ENCODE measurements at regions not wholly inside any gene's neighbourhood (a gene's known extent, or its start where the extent isn't known, plus 50 kb on each side); places are given as distances from the start of the nearest gene placed in this dataset.

GRCh38 chr2:17122887-17123501, 395.2 kb downstream of the RAD51AP2 start:
- no peaks in the 10 kb centered on the region for H3K9me2 ChIP-seq (replicated peaks; ENCODE audit: insufficient read depth)

GRCh38 chr2:17115466-17115865, 402.8 kb downstream of the RAD51AP2 start:
- no peaks in the 10 kb centered on the region for H3K9me3 ChIP-seq (ENCODE audit: low read depth)
- DNase-seq (ENCODE audit: low spot score), result no peak
- no peak for TF ChIP-seq EZH2 (IDR thresholded peaks at IDR 0.05; ENCODE audit: borderline replicate concordance)
- no peak for TF ChIP-seq CTCF (IDR thresholded peaks at IDR 0.05; ENCODE audit: poor library complexity)
- no peak for TF ChIP-seq EZH2phosphoT487 (IDR thresholded peaks at IDR 0.05; ENCODE audit: low read depth, severe bottlenecking, unreplicated experiment)
- H3K27me3 ChIP-seq, result no peaks in the 10 kb centered on the region
- WGBS (ENCODE audit: low lambda C conversion rate, missing lambda C conversion rate), result 79% methylated on average over 1 of the region's 1 CpG
- no peaks in the 10 kb centered on the region for H3K9me2 ChIP-seq (replicated peaks; ENCODE audit: insufficient read depth)
- no peak overlapping the region for H3K27ac ChIP-seq
- H3K4me3 ChIP-seq, result no peak overlapping the region
- no peaks in the 10 kb centered on the region for H3K4me1 ChIP-seq (ENCODE audit: insufficient read depth)
- no peaks in the 10 kb centered on the region for H4K20me1 ChIP-seq (ENCODE audit: insufficient read depth, poor library complexity, severe bottlenecking)
- H3K79me2 ChIP-seq, result no peaks in the 10 kb centered on the region
- no peak overlapping the region for H2AFZ ChIP-seq
- H3K36me3 ChIP-seq (replicated peaks; ENCODE audit: insufficient read depth, low read depth), result no peaks in the 10 kb centered on the region
- no peak overlapping the region for H3K4me2 ChIP-seq

More at GRCh38 chr2:17122887-17123501, 395.2 kb downstream of the RAD51AP2 start:
- no peaks in the 10 kb centered on the region for H3K36me3 ChIP-seq (replicated peaks; ENCODE audit: insufficient read depth, low read depth)
- no peaks in the 10 kb centered on the region for H3K79me2 ChIP-seq
- no peak overlapping the region for H2AFZ ChIP-seq
- WGBS (ENCODE audit: low lambda C conversion rate, missing lambda C conversion rate), result 76% methylated on average over 7 of the region's 7 CpGs
- H4K20me1 ChIP-seq (ENCODE audit: insufficient read depth, poor library complexity, severe bottlenecking), result no peaks in the 10 kb centered on the region
- no peaks in the 10 kb centered on the region for H3K9me3 ChIP-seq (ENCODE audit: low read depth)
- no peaks in the 10 kb centered on the region for H3K27me3 ChIP-seq
- no peak overlapping the region for H3K4me2 ChIP-seq
- no peaks in the 10 kb centered on the region for H3K4me1 ChIP-seq (ENCODE audit: insufficient read depth)
- H3K4me3 ChIP-seq, result no peak overlapping the region
- H3K27ac ChIP-seq, result no peak overlapping the region
- TF ChIP-seq EZH2 (IDR thresholded peaks at IDR 0.05; ENCODE audit: borderline replicate concordance), result no peak
- TF ChIP-seq EZH2phosphoT487 (IDR thresholded peaks at IDR 0.05; ENCODE audit: low read depth, severe bottlenecking, unreplicated experiment), result no peak
- no peak for TF ChIP-seq CTCF (IDR thresholded peaks at IDR 0.05; ENCODE audit: poor library complexity)
- DNase-seq (ENCODE audit: low spot score), result no peak

- no peaks in the 10 kb centered on the region for H4K20me1 ChIP-seq (ENCODE audit: insufficient read depth, poor library complexity, severe bottlenecking)
- no peak for DNase-seq (ENCODE audit: low spot score)
- WGBS (ENCODE audit: low lambda C conversion rate, missing lambda C conversion rate), result 67% methylated on average over 2 of the region's 2 CpGs
Measured at GRCh38 chr2:17115042-17115441, 403.2 kb downstream of the RAD51AP2 start.

More at GRCh38 chr2:17115042-17115441, 403.2 kb downstream of the RAD51AP2 start:
- H3K27me3 ChIP-seq, result no peaks in the 10 kb centered on the region
- H3K79me2 ChIP-seq, result no peaks in the 10 kb centered on the region
- no peak overlapping the region for H2AFZ ChIP-seq
- no peak overlapping the region for H3K27ac ChIP-seq
- no peaks in the 10 kb centered on the region for H3K4me1 ChIP-seq (ENCODE audit: insufficient read depth)
- no peak for TF ChIP-seq CTCF (IDR thresholded peaks at IDR 0.05; ENCODE audit: poor library complexity)
- TF ChIP-seq EZH2phosphoT487 (IDR thresholded peaks at IDR 0.05; ENCODE audit: low read depth, severe bottlenecking, unreplicated experiment), result no peak
- TF ChIP-seq EZH2 (IDR thresholded peaks at IDR 0.05; ENCODE audit: borderline replicate concordance), result no peak
- H3K9me2 ChIP-seq (replicated peaks; ENCODE audit: insufficient read depth), result no peaks in the 10 kb centered on the region
- H3K36me3 ChIP-seq (replicated peaks; ENCODE audit: insufficient read depth, low read depth), result no peaks in the 10 kb centered on the region
- no peaks in the 10 kb centered on the region for H3K9me3 ChIP-seq (ENCODE audit: low read depth)
- no peak overlapping the region for H3K4me3 ChIP-seq
- no peak overlapping the region for H3K4me2 ChIP-seq

Measured in hepatocyte (in vitro differentiated cells).